H9 (cell line): ENCODE measurements at regions not wholly inside any gene's neighbourhood (a gene's known extent, or its start where the extent isn't known, plus 50 kb on each side); places are given as distances from the start of the nearest gene placed in this dataset.

ENCODE experiments used
- DNase-seq: peaks from one replicate; pipeline ENCODE4 v3.0.0-alpha.2; 2017
- H2AFZ ChIP-seq: one replicate; pipeline ENCODE4 v1.6.1; 2013; ENCODE audit warnings: mild to moderate bottlenecking, low read length, control low read depth, moderate library complexity
- H2AK5ac ChIP-seq: 2 replicates; pipeline ENCODE4 v1.6.1; 2013; ENCODE audit warnings: low read length, control low read depth, mixed read lengths; ENCODE audit not compliant: insufficient read length
- H2BK120ac ChIP-seq: one replicate; pipeline ENCODE4 v1.6.1; 2013; ENCODE audit warnings: low read depth, mild to moderate bottlenecking, low read length, control low read depth, inconsistent platforms; ENCODE audit not compliant: poor library complexity, severe bottlenecking
- H2BK12ac ChIP-seq: 2 replicates; pipeline ENCODE4 v1.6.1; 2013; ENCODE audit warnings: low read length, control low read depth, mixed read lengths, low read depth; ENCODE audit not compliant: insufficient read length
- H2BK15ac ChIP-seq: 2 replicates; pipeline ENCODE4 v1.6.1; 2013; ENCODE audit warnings: low read depth, low read length, control low read depth
- H2BK20ac ChIP-seq: one replicate; pipeline ENCODE4 v1.6.1; 2013; ENCODE audit warnings: low read depth, mild to moderate bottlenecking, low read length, control low read depth, inconsistent platforms; ENCODE audit not compliant: poor library complexity, severe bottlenecking
- H2BK5ac ChIP-seq: 2 replicates; pipeline ENCODE4 v1.6.1; 2013; ENCODE audit warnings: low read length, control low read depth, mixed read lengths; ENCODE audit not compliant: insufficient read length
- H3K14ac ChIP-seq: 2 replicates; pipeline ENCODE4 v1.6.1; 2013; ENCODE audit warnings: low read length, control low read depth; ENCODE audit not compliant: insufficient read depth
- H3K18ac ChIP-seq: 2 replicates; pipeline ENCODE4 v1.6.1; 2013; ENCODE audit warnings: low read depth, mild to moderate bottlenecking, mixed read lengths, low read length, control low read depth; ENCODE audit not compliant: insufficient read length
- H3K23ac ChIP-seq: 2 replicates; pipeline ENCODE4 v1.6.1; 2013; ENCODE audit warnings: low read length, control low read depth, mixed read lengths, low read depth; ENCODE audit not compliant: insufficient read length
- H3K23me2 ChIP-seq: 2 replicates; pipeline ENCODE4 v1.6.1; 2013; ENCODE audit warnings: low read depth, mild to moderate bottlenecking, mixed read lengths, low read length, control low read depth; ENCODE audit not compliant: insufficient read length, poor library complexity, severe bottlenecking
- H3K27ac ChIP-seq: 2 replicates; pipeline ENCODE4 v1.5.1; 2013; ENCODE audit warnings: low read length, control low read depth, mixed read lengths, low read depth; ENCODE audit not compliant: insufficient read length
- H3K27me3 ChIP-seq: 2 replicates; pipeline ENCODE4 v1.6.1; 2013; ENCODE audit warnings: low read length, control low read depth, inconsistent platforms; ENCODE audit not compliant: insufficient read depth
- H3K4ac ChIP-seq: 2 replicates; pipeline ENCODE4 v1.6.1; 2013; ENCODE audit warnings: low read depth, mild to moderate bottlenecking, control low read depth, inconsistent platforms, low read length, moderate library complexity
- H3K4me1 ChIP-seq: 2 replicates; pipeline ENCODE4 v1.6.1; 2013; ENCODE audit warnings: low read length, control low read depth, inconsistent platforms; ENCODE audit not compliant: insufficient read depth
- H3K4me2 ChIP-seq: 2 replicates; pipeline ENCODE4 v1.6.1; 2013; ENCODE audit warnings: low read length, control low read depth, mixed read lengths; ENCODE audit not compliant: insufficient read length, insufficient read depth
- H3K56ac ChIP-seq: 2 replicates; pipeline ENCODE4 v1.6.1; 2013; ENCODE audit warnings: low read depth, mild to moderate bottlenecking, mixed read lengths, low read length, control low read depth; ENCODE audit not compliant: insufficient read length
- H3K79me1 ChIP-seq: 2 replicates; pipeline ENCODE4 v1.6.1; 2013; ENCODE audit warnings: low read depth, mild to moderate bottlenecking, moderate library complexity, low read length, control low read depth, inconsistent platforms; ENCODE audit not compliant: insufficient read depth, poor library complexity, severe bottlenecking
- H3K79me2 ChIP-seq: 2 replicates; pipeline ENCODE4 v1.6.1; 2013; ENCODE audit warnings: low read length, control low read depth, inconsistent platforms; ENCODE audit not compliant: insufficient read depth
- H3K9ac ChIP-seq: 2 replicates; pipeline ENCODE4 v1.6.1; 2013; ENCODE audit warnings: low read length, control low read depth, mixed read lengths; ENCODE audit not compliant: insufficient read length; ENCODE audit errors: extremely low read depth
- H3K9me3 ChIP-seq: one replicate; pipeline ENCODE4 v1.6.1; 2013; ENCODE audit warnings: low read depth, low read length, inconsistent platforms; ENCODE audit not compliant: control insufficient read depth
- H3T11ph ChIP-seq: one replicate; pipeline ENCODE4 v1.6.1; 2013; ENCODE audit warnings: mild to moderate bottlenecking, low read length, control low read depth, inconsistent platforms
- H4K20me1 ChIP-seq: one replicate; pipeline ENCODE4 v1.6.1; 2013; ENCODE audit not compliant: control insufficient read depth, insufficient read length, insufficient read depth
- H4K5ac ChIP-seq: 2 replicates; pipeline ENCODE4 v1.6.1; 2013; ENCODE audit warnings: low read depth, mild to moderate bottlenecking, mixed read lengths, low read length, control low read depth; ENCODE audit not compliant: insufficient read length
- H4K8ac ChIP-seq: replicated peaks from 2 replicates; pipeline ENCODE4 v1.6.1; 2013; ENCODE audit warnings: low read length, control low read depth, mixed read lengths, low read depth; ENCODE audit not compliant: insufficient read length
- H4K91ac ChIP-seq: 2 replicates; pipeline ENCODE4 v1.6.1; 2013; ENCODE audit warnings: low read depth, mild to moderate bottlenecking, moderate library complexity, mixed read lengths, low read length, control low read depth; ENCODE audit not compliant: insufficient read length
- H3K27ac Mint-ChIP-seq, 3 experiments: 2 replicates in 2 of 3; 3 replicates in 1 of 3; pipeline ENCODE4 v1.8.0; 2020 to 2021; ENCODE audit warnings: mixed read lengths in 3 of 3, mild to moderate bottlenecking in 1 of 3, moderate library complexity in 1 of 3
- H3K27me3 Mint-ChIP-seq: 2 replicates; pipeline ENCODE4 v1.8.0; 2021; ENCODE audit warnings: low read depth, mild to moderate bottlenecking, moderate library complexity, mixed read lengths
- H3K36me3 Mint-ChIP-seq, 3 experiments: 2 replicates in 2 of 3; 3 replicates in 1 of 3; pipeline ENCODE4 v1.8.0; 2020 to 2021; ENCODE audit warnings: low read depth in 3 of 3, mixed read lengths in 3 of 3; ENCODE audit not compliant: insufficient read depth in 1 of 3
- H3K4me1 Mint-ChIP-seq, 2 experiments: 2 replicates each; pipeline ENCODE4 v1.8.0; 2020; ENCODE audit warnings: mixed read lengths in 2 of 2
- H3K4me3 Mint-ChIP-seq, 2 experiments: 2 replicates in 1 of 2; 3 replicates in 1 of 2; pipeline ENCODE4 v1.8.0; 2020 to 2021; ENCODE audit warnings: mild to moderate bottlenecking in 2 of 2, mixed read lengths in 2 of 2, moderate library complexity in 1 of 2
- H3K9me3 Mint-ChIP-seq, 2 experiments: 2 replicates in 1 of 2; 3 replicates in 1 of 2; pipeline ENCODE4 v1.8.0; 2020; ENCODE audit warnings: mild to moderate bottlenecking in 2 of 2, mixed read lengths in 2 of 2, moderate library complexity in 1 of 2
- WGBS: extraction: QIAGEN DNeasy Blood & Tissue Kit; methylation state at CpG from one replicate; pipeline ENCODE4 v1.1.7; 2013; ENCODE audit warnings: missing lambda C conversion rate, low lambda C conversion rate, mixed read lengths; ENCODE audit not compliant: insufficient read length; ENCODE audit errors: extremely low coverage; 5-methylcytosine and 5-hydroxymethylcytosine counted together
- TF ChIP-seq, protein P1 (sequence below): fragments of 200-600 bp; sonication (generic); conservative IDR thresholded peaks from 3 replicates; pipeline ENCODE4 v1.8.0; 2021; ENCODE audit warnings: antibody characterized with exemption, mild to moderate bottlenecking

DNA sequence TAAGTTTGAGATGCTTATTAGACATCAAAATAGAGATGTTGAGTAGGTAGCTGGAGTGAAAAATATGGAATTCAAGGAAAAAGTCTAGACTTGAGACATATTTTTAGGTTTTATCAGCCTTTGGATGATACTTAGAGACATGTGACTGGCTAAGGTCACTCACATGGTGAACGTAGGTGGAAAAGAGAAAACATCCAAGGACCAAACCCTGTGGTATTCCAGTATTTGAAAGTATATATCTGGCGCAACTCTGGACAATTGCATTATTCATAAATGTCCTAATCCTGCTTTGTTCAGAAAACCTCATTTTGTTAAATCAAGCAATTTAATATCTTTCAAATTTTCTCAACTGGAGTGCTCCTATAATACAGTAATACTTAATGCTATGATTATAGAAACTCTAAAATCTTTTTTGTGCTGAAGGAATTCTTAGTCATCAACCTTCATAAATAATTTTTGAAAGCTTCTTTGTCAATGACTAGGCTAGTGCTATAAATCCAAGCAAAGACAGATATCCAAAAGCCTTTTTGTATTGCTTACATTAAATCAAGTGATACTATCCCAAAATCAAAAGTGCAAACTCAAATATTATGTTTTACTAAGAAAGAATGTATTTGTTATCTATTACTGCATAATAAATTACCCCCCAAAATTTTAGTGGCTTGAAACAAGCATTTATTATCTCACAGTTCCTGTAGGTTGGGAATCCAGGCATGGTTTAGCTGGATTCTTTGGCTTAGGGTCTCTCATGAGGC lies 452.0 kb downstream of the ENC1 start:
- H2BK5ac ChIP-seq, result no peak overlapping the region
- H2AK5ac ChIP-seq, result no peak overlapping the region
- no peaks in the 10 kb centered on the region for H3K4me1 ChIP-seq
- no peak overlapping the region for H3K56ac ChIP-seq
- H2BK15ac ChIP-seq, result no peak overlapping the region
- H3K18ac ChIP-seq, result no peak overlapping the region
- Mint-ChIP-seq H3K36me3 (peaks cover 0 to 5% (median 0%) of the 10 kb centered on the region in 3 experiments; a peak in 1 of 7 replicates), H3K9me3 (no peaks in the 10 kb centered on the region), H3K4me3 (no peak overlapping the region), H3K4me1 (peaks cover 11 to 13% of the 10 kb centered on the region in 2 experiments), H3K27me3 (no peaks in the 10 kb centered on the region; the same call in 1 of the 2 replicates), H3K27ac (no peak overlapping the region)
- no peak overlapping the region for H3K23ac ChIP-seq
- no peaks in the 10 kb centered on the region for H3K27me3 ChIP-seq
- no peak overlapping the region for H3K4me2 ChIP-seq
- no peak overlapping the region for H2BK12ac ChIP-seq
- H4K5ac ChIP-seq, result no peak overlapping the region
- no peak overlapping the region for H3K4ac ChIP-seq
- no peak overlapping the region for H3K9ac ChIP-seq
- TF ChIP-seq, protein P1, sequence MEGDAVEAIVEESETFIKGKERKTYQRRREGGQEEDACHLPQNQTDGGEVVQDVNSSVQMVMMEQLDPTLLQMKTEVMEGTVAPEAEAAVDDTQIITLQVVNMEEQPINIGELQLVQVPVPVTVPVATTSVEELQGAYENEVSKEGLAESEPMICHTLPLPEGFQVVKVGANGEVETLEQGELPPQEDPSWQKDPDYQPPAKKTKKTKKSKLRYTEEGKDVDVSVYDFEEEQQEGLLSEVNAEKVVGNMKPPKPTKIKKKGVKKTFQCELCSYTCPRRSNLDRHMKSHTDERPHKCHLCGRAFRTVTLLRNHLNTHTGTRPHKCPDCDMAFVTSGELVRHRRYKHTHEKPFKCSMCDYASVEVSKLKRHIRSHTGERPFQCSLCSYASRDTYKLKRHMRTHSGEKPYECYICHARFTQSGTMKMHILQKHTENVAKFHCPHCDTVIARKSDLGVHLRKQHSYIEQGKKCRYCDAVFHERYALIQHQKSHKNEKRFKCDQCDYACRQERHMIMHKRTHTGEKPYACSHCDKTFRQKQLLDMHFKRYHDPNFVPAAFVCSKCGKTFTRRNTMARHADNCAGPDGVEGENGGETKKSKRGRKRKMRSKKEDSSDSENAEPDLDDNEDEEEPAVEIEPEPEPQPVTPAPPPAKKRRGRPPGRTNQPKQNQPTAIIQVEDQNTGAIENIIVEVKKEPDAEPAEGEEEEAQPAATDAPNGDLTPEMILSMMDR, result no peak
- no peaks in the 10 kb centered on the region for H3K79me1 ChIP-seq
- no peak overlapping the region for H2BK120ac ChIP-seq
- no peak overlapping the region for H4K8ac ChIP-seq
- H3T11ph ChIP-seq, result no peak overlapping the region
- H3K14ac ChIP-seq, result no peak overlapping the region
- no peaks in the 10 kb centered on the region for H3K23me2 ChIP-seq
- no peak overlapping the region for H4K91ac ChIP-seq
- H4K20me1 ChIP-seq, result no peaks in the 10 kb centered on the region
- no peak overlapping the region for H3K27ac ChIP-seq
- no CpG with 5 or more reads among the region's 2 CpGs for WGBS
- no peaks in the 10 kb centered on the region for H3K9me3 ChIP-seq
- no peak overlapping the region for H2AFZ ChIP-seq
- H3K79me2 ChIP-seq, result no peaks in the 10 kb centered on the region
- H2BK20ac ChIP-seq, result no peak overlapping the region
- no peak for DNase-seq
